GM10266 (cell line): ENCODE measurements at regions not wholly inside any gene's neighbourhood (a gene's known extent, or its start where the extent isn't known, plus 50 kb on each side); places are given as distances from the start of the nearest gene placed in this dataset.

Source experiments
- DNase-seq: peaks from one replicate; pipeline ENCODE4 v3.0.0; 2012; ENCODE audit errors: extremely low spot score
- TF ChIP-seq, protein P1 (sequence below): IDR thresholded peaks from 2 replicates; pipeline ENCODE4 v1.5.1; 2012; ENCODE audit warnings: mild to moderate bottlenecking, low read depth; ENCODE audit not compliant: control insufficient read depth, insufficient read depth; ENCODE audit errors: missing control alignments

DNA sequence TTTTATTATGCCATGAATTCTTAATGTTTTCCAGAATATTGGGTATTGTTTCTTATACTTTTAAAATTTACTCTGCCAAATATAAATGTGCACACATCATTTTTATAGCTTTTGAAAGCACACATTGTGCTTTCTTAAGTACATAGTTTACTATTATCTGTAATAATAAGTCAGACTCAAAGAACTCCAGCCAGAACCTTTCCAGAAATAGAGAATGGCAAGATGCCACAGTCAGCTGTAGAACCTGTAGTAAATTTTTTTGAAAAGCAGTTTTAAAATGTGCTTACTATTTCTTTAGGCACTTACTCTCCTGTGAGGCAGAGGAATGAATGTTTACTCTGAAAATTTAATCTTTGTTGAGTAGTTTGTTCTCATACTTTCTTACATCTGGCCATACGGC is 1287.1 kb downstream of the PCDH9 start:
- DNase-seq: no peak
- TF ChIP-seq, protein P1, sequence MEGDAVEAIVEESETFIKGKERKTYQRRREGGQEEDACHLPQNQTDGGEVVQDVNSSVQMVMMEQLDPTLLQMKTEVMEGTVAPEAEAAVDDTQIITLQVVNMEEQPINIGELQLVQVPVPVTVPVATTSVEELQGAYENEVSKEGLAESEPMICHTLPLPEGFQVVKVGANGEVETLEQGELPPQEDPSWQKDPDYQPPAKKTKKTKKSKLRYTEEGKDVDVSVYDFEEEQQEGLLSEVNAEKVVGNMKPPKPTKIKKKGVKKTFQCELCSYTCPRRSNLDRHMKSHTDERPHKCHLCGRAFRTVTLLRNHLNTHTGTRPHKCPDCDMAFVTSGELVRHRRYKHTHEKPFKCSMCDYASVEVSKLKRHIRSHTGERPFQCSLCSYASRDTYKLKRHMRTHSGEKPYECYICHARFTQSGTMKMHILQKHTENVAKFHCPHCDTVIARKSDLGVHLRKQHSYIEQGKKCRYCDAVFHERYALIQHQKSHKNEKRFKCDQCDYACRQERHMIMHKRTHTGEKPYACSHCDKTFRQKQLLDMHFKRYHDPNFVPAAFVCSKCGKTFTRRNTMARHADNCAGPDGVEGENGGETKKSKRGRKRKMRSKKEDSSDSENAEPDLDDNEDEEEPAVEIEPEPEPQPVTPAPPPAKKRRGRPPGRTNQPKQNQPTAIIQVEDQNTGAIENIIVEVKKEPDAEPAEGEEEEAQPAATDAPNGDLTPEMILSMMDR: no peak

DNA sequence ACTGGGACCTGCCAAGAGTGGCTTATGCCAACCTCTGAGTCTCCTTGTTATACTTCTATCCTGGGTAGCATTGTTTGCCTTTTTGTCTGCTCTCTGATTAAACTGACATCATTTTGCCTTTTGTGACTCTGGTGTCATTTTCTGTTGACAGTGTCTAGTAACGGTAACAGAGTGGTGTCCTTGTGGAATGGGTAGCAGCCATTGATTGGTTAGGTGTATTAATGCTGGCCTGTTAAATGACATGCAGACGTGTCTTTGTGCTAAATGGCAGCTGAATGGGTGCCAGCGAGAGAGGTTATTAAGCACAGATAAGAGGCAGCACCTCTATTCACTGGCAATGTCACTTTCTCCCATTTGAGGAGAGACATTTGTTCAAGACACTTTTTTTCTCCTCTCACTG is 1289.4 kb downstream of the PCDH9 start:
- TF ChIP-seq, protein P1: no peak

DNA sequence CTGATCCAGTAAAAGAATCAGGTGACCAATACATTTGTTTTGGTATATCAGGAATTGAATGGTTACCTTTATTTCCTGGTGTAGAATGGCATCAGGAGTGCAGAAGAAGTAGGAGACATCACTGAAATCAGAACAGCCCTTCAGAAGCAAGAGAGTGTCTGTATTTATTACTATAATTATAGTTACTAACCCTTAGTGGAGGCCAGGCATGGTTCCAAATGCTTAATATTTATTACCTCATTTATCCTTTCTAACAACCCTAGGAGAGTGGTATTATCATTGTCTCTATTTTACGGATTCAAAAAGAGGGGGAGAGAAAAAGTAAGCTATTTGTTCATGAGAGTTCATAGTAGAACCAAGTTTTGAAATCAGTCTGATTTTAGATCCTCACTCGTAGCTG is 1292.9 kb downstream of the PCDH9 start:
- TF ChIP-seq, protein P1: no peak
- no peak for DNase-seq

More for the DNA sequence above, 1289.4 kb downstream of the PCDH9 start:
- DNase-seq: no peak

DNA sequence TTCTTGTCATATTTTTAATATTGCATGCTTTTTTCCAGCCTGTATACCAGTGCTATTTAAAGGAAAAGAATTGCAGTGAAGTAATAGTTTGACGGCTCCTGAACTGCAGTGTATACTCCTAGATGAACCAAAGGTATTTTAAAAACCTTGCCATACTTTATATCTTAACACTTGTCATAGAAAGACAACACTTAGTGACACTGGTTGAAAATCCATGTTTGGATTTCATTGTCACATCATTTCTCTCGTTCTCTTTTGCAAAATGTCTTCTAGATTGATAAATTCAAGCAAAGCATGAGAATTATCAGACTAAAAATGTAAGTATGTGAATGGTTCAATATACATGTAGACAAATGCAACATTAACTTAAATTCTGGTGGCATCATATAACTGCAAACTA is 1293.9 kb downstream of the PCDH9 start:
- TF ChIP-seq, protein P1: no peak
- no peak for DNase-seq

DNA sequence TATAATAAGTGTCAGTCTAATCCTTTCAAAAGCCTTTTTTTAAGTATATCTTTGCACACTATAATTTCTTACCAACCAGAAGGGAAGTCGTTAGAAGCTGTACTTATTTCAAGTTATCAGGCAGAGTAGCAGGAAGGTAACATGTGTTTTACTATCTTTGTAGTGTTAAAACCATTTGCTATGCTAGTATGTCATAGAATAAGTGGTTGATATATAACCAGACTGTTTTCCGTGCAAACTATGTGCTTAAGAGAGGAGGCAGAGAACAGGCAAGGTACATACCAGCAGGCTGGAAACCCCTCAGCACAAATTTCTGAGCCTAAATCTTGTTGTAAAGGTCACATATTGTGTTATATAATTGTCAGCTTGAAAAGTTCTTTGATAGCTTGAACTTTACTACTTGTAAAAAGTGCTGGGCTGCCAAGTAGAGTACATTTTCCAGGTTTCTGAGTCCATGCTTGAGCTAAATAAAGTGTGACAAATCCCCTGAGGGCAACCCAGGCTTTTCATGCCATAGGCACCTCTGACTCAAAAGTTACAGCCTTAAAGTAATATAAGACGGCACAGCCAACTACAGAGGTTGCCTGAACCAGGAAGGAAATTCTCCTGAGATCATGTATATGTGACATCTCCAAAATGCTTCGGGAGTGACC is 1297.4 kb downstream of the PCDH9 start:
- TF ChIP-seq, protein P1: no peak
- DNase-seq: no peak

DNA sequence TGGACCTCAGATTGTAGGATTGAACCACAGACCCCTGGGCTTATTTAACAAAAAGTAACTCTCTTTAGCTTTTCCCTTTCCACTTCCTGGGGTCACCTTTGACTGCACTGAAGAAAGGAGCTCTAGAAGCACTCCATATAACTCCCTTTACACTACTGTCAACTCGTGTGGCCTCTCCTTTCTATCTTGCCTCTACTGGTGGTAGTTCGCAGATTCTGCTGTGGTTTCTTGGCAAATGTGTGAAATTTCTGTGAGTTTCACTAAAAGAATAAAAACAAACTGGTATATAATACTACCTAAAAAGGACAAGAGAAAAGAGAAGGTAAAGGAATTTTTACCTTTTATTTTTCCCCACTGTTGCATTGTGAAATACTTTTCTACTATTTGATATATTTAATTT is 1298.1 kb downstream of the PCDH9 start:
- TF ChIP-seq, protein P1: no peak
- DNase-seq: no peak

DNA sequence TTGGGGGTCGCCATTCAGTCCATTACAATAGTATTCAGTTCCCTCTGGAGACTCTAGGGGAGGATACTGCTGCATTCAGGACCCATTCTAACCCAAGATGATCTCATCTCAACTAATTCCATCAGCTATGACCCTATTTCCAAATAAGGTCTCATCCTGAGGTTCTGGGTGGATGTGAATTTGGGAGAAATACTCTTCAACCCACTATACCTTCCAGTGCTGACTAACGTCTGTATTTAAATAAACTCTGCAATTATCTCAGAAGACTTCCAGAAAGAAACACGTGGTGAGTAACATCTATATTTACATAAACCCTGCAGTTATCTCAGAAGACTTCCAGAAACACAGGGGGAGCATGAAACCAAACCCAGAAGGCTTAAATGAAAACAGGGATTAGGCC is 1300.7 kb downstream of the PCDH9 start:
- DNase-seq: no peak
- TF ChIP-seq, protein P1: no peak
